HG03175 (cell line): ENCODE measurements at regions not wholly inside any gene's neighbourhood (a gene's known extent, or its start where the extent isn't known, plus 50 kb on each side); places are given as distances from the start of the nearest gene placed in this dataset.

Experiments used
- ATAC-seq: cut with Tn5 transposase; IDR thresholded peaks from one replicate; pipeline ENCODE4 v1.9.1; 2021; ENCODE audit warnings: mild to moderate bottlenecking, moderate library complexity; ENCODE audit not compliant: unreplicated experiment

- ATAC-seq, result no peak
Observed at GRCh38 chr10:92747066-92747465, 57.3 kb downstream of the HHEX start.

- ATAC-seq, result peak; percentile 75
Observed at GRCh38 chr10:92747600-92747999, 57.8 kb downstream of the HHEX start.

GRCh38 chr10:92750791-92751533 lies 61.2 kb downstream of the HHEX start:
- no peak for ATAC-seq

GRCh38 chr10:92751534-92751811 lies 61.7 kb downstream of the HHEX start:
- no peak for ATAC-seq

GRCh38 chr10:92751827-92752226 lies 62.1 kb downstream of the HHEX start:
- no peak for ATAC-seq

- no peak for ATAC-seq
Observed at GRCh38 chr10:92753865-92754264, 64.1 kb downstream of the HHEX start.

- no peak for ATAC-seq
Observed at GRCh38 chr10:92755725-92756124, 66.0 kb downstream of the HHEX start.

GRCh38 chr10:92756201-92757065 lies 66.7 kb downstream of the HHEX start:
- peak; percentile 79 for ATAC-seq

GRCh38 chr10:92757066-92757710 lies 67.4 kb downstream of the HHEX start:
- peak; percentile 80 for ATAC-seq

GRCh38 chr10:92757711-92758104 lies 68.0 kb downstream of the HHEX start:
- no peak for ATAC-seq

- ATAC-seq, result no peak
Observed at GRCh38 chr10:92758594-92758993, 68.8 kb downstream of the HHEX start.

GRCh38 chr10:92760609-92761008 lies 70.9 kb downstream of the HHEX start:
- no peak for ATAC-seq

- no peak for ATAC-seq
Observed at GRCh38 chr10:92761571-92761970, 71.8 kb downstream of the HHEX start.

- ATAC-seq, result no peak
Observed at GRCh38 chr10:92763634-92764155, 73.9 kb downstream of the HHEX start.

- no peak for ATAC-seq
Observed at GRCh38 chr10:92766451-92766850, 76.7 kb downstream of the HHEX start.

- no peak for ATAC-seq
Observed at GRCh38 chr10:92768104-92768503, 78.3 kb downstream of the HHEX start.

- no peak for ATAC-seq
Observed at GRCh38 chr10:92773776-92774175, 74.5 kb upstream of the EXOC6 start.

- no peak for ATAC-seq
Observed at GRCh38 chr10:92778091-92778490, 70.2 kb upstream of the EXOC6 start.

GRCh38 chr10:92785118-92785517 lies 63.2 kb upstream of the EXOC6 start:
- no peak for ATAC-seq

- no peak for ATAC-seq
Observed at GRCh38 chr10:92787557-92788152, 60.7 kb upstream of the EXOC6 start.

GRCh38 chr10:92789067-92789466 lies 59.3 kb upstream of the EXOC6 start:
- no peak for ATAC-seq
